GM18858 (cell line): ENCODE measurements at regions not wholly inside any gene's neighbourhood (a gene's known extent, or its start where the extent isn't known, plus 50 kb on each side); places are given as distances from the start of the nearest gene placed in this dataset.
A peak's percentile ranks its signal among the peaks of the same experiment; 100 is the strongest.
"Not testable (repeated sequence)": the region's sequence is repeated elsewhere in the genome, so short reads cannot be mapped to it uniquely, and the experiment has no call there.

ENCODE experiments used
- ATAC-seq: cut with Tn5 transposase; IDR thresholded peaks from one replicate; pipeline ENCODE4 v1.9.1; 2021; ENCODE audit not compliant: unreplicated experiment

GRCh38 chr5:116778651-116779280 is 204.1 kb upstream of the SEMA6A start:
- no peak for ATAC-seq

GRCh38 chr5:116778032-116778431 is 203.4 kb upstream of the SEMA6A start:
- ATAC-seq = no peak

GRCh38 chr5:116773926-116774325 is 199.3 kb upstream of the SEMA6A start:
- no peak for ATAC-seq

- no peak for ATAC-seq
Observed at GRCh38 chr5:116772806-116773205, 198.2 kb upstream of the SEMA6A start.

GRCh38 chr5:116772152-116772501 is 197.5 kb upstream of the SEMA6A start:
- no peak for ATAC-seq

GRCh38 chr5:116771466-116772151 is 197.0 kb upstream of the SEMA6A start:
- no peak for ATAC-seq

GRCh38 chr5:116769953-116770352 is 195.3 kb upstream of the SEMA6A start:
- ATAC-seq = not testable (repeated sequence)

GRCh38 chr5:116769470-116769869 is 194.8 kb upstream of the SEMA6A start:
- ATAC-seq = no peak

GRCh38 chr5:116766470-116766947 is 191.9 kb upstream of the SEMA6A start:
- ATAC-seq = peak; percentile 58

- no peak for ATAC-seq
Observed at GRCh38 chr5:116765441-116765840, 190.8 kb upstream of the SEMA6A start.

- no peak for ATAC-seq
Observed at GRCh38 chr5:116764941-116765340, 190.3 kb upstream of the SEMA6A start.

GRCh38 chr5:116763987-116764866 is 189.6 kb upstream of the SEMA6A start:
- ATAC-seq = peak; percentile 64

- no peak for ATAC-seq
Observed at GRCh38 chr5:116759860-116760640, 185.4 kb upstream of the SEMA6A start.

- ATAC-seq = no peak
Observed at GRCh38 chr5:116757326-116757725, 182.7 kb upstream of the SEMA6A start.

- no peak for ATAC-seq
Observed at GRCh38 chr5:116756531-116756930, 181.9 kb upstream of the SEMA6A start.

- ATAC-seq = no peak
Observed at GRCh38 chr5:116754556-116754955, 179.9 kb upstream of the SEMA6A start.

GRCh38 chr5:116751684-116752083 is 177.1 kb upstream of the SEMA6A start:
- no peak for ATAC-seq

- ATAC-seq = no peak
Observed at GRCh38 chr5:116750631-116751580, 176.3 kb upstream of the SEMA6A start.

- ATAC-seq = no peak
Observed at GRCh38 chr5:116747881-116748280, 173.3 kb upstream of the SEMA6A start.

- ATAC-seq = no peak
Observed at GRCh38 chr5:116746668-116747067, 172.0 kb upstream of the SEMA6A start.
